BLaER1 (cell line): ENCODE measurements at regions not wholly inside any gene's neighbourhood (a gene's known extent, or its start where the extent isn't known, plus 50 kb on each side); places are given as distances from the start of the nearest gene placed in this dataset.
"Not testable (repeated sequence)": the region's sequence is repeated elsewhere in the genome, so short reads cannot be mapped to it uniquely, and the experiment has no call there.

Experiments
- H3K27ac ChIP-seq: shearing (Covaris generic); formaldehyde crosslinking; 2 replicates; pipeline ENCODE4 v1.8.1; 2022
- H3K27me3 ChIP-seq: shearing (Covaris generic); formaldehyde crosslinking; 2 replicates; pipeline ENCODE4 v1.8.1; 2022
- H3K36me3 ChIP-seq: shearing (Covaris generic); formaldehyde crosslinking; 2 replicates; pipeline ENCODE4 v1.8.1; 2022
- H3K4me1 ChIP-seq: shearing (Covaris generic); formaldehyde crosslinking; 2 replicates; pipeline ENCODE4 v1.8.1; 2022
- H3K4me2 ChIP-seq: shearing (Covaris generic); formaldehyde crosslinking; 2 replicates; pipeline ENCODE4 v1.8.1; 2022
- H3K4me3 ChIP-seq: shearing (Covaris generic); formaldehyde crosslinking; 2 replicates; pipeline ENCODE4 v1.8.1; 2022
- H3K9ac ChIP-seq: shearing (Covaris generic); formaldehyde crosslinking; 2 replicates; pipeline ENCODE4 v1.8.1; 2022
- H3K9me3 ChIP-seq: shearing (Covaris generic); formaldehyde crosslinking; 2 replicates; pipeline ENCODE4 v1.8.1; 2022
- H4K20me1 ChIP-seq: shearing (Covaris generic); formaldehyde crosslinking; 2 replicates; pipeline ENCODE4 v1.8.1; 2022
- Cebpa-rat ChIP-seq: shearing (Covaris generic); IDR thresholded peaks from 2 replicates; pipeline ENCODE4 v1.8.1; 2022

DNA sequence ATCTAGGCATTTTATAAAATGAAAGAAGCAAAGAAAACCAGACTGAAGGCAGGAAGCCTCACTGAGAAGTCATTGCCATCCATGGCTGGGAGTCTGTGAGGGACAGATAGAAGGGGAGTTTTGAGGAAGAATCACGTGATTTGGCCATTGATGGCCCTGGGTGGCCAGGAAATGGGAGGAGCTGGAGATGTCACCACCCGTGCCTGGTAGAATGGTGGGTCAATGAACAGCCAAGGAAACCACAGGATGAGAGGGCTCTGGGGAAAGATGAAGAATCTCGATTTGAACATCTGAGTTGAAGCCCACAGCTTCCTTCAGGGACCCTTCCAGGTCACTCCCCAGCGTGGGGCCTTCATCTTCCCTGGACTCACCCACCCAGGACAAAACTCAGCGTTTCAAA, 103.3 kb upstream of the CHST15 start:
- H3K36me3 ChIP-seq: no peaks in the 10 kb centered on the region
- peak overlapping the region; percentile 70 for H3K4me2 ChIP-seq
- H3K4me3 ChIP-seq: no peak overlapping the region
- H3K27me3 ChIP-seq: no peaks in the 10 kb centered on the region
- H3K9ac ChIP-seq: no peak overlapping the region
- no peak for TF ChIP-seq Cebpa-rat
- no peaks in the 10 kb centered on the region for H4K20me1 ChIP-seq
- H3K27ac ChIP-seq: no peak overlapping the region
- peaks cover 24% of the 10 kb centered on the region for H3K4me1 ChIP-seq
- H3K9me3 ChIP-seq: no peaks in the 10 kb centered on the region; the same call in 1 of the 2 replicates

DNA sequence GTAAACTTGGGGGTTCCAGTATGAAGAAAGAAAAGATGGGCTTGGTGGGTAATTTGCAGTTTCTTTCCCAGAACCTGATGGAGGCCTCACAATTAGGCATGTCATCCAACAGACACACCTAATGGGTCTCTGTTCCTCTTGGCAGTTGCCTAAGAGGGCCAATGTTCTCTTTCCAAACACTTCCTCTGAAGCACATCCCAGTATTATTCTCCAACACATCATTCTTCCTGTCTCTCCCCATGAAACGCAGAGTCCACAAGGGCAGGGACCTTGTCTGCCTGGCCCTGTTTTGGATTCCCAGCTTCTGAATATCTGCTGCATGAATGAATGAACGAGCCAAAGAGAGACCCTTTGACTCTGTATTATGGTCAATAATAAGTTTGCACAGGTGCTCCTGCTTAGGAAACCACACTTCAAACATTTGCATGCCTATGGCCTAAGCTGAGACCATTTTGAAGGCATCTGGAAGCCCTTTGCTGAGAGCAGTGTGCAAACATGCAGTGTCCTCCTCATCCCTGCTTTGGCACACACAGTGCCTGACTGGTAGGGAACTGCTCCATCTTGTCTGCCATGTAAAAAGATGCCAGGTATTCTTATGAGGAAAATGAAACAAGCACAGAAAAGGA, 100.9 kb upstream of the CHST15 start:
- Histone ChIP-seq H3K9ac (no peak overlapping the region), H3K4me2 (no peak overlapping the region), H3K27ac (no peak overlapping the region), H3K4me3 (no peak overlapping the region), H3K9me3 (no peaks in the 10 kb centered on the region; the same call in 1 of the 2 replicates), H3K4me1 (peaks cover 24% of the 10 kb centered on the region), H3K27me3 (no peaks in the 10 kb centered on the region), H4K20me1 (no peaks in the 10 kb centered on the region), H3K36me3 (no peaks in the 10 kb centered on the region)
- TF ChIP-seq Cebpa-rat: no peak

DNA sequence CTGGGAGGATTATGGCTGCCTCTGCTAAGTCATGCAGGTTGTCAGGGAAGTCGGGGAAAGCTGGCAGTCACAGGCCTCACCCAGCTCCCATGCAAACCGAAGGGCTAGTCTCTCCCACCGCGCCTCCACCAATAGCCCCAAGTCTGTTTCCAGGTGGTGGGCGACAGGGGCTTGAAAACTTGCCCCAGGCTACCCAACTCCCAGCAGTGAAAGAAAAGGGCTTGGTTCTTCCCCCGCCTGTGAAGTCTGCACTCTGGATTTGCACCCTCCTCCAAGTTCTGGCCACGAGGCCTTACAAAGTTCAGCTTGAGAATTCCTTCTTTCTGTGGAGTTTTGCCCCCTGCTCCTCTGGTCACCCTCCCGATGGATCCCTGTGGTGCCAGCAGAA, 99.9 kb upstream of the CHST15 start:
- no peaks in the 10 kb centered on the region for H4K20me1 ChIP-seq
- H3K4me1 ChIP-seq: peaks cover 22% of the 10 kb centered on the region
- H3K36me3 ChIP-seq: no peaks in the 10 kb centered on the region
- TF ChIP-seq Cebpa-rat: no peak
- no peak overlapping the region for H3K9ac ChIP-seq
- H3K27me3 ChIP-seq: no peaks in the 10 kb centered on the region
- no peak overlapping the region for H3K4me2 ChIP-seq
- H3K27ac ChIP-seq: no peak overlapping the region
- H3K9me3 ChIP-seq: no peaks in the 10 kb centered on the region; the same call in 1 of the 2 replicates
- H3K4me3 ChIP-seq: no peak overlapping the region

- H4K20me1 ChIP-seq, H3K27me3 ChIP-seq, H3K9ac ChIP-seq, H3K4me3 ChIP-seq, H3K36me3 ChIP-seq, H3K9me3 ChIP-seq, H3K4me2 ChIP-seq, H3K27ac ChIP-seq: not testable (repeated sequence)
- peaks cover 17% of the 10 kb centered on the region for H3K4me1 ChIP-seq
These were observed 99.4 kb upstream of the CHST15 start for GRCh38 chr10:124192664-124193308.

DNA sequence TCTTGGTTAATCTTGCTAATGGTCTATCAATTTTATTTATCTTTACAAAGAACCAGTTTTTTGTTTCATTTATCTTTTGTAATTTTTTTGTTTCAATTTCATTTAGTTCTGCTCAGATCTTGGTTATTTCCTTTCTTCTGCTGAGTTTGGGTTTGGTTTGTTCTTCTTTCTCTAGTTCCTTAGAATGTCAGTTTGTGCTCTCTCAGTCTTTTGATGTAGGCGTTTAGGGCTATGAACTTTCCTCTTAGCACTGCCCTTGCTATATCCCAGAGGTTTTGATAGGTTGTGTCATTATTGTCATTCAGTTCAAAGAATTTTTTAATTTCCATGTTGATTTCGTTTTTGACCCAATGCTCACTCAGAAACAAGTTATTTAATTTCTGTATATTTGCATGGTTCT, 97.1 kb upstream of the CHST15 start:
- not testable (repeated sequence) for H3K4me1 ChIP-seq, H3K36me3 ChIP-seq, H3K27ac ChIP-seq, H3K27me3 ChIP-seq, H3K4me3 ChIP-seq, H3K4me2 ChIP-seq, H3K9me3 ChIP-seq, H4K20me1 ChIP-seq, H3K9ac ChIP-seq

- H3K4me3 ChIP-seq: no peak overlapping the region
- H4K20me1 ChIP-seq: no peaks in the 10 kb centered on the region
- no peak for TF ChIP-seq Cebpa-rat
- no peaks in the 10 kb centered on the region for H3K27me3 ChIP-seq
- no peaks in the 10 kb centered on the region for H3K9me3 ChIP-seq
- no peak overlapping the region for H3K4me2 ChIP-seq
- no peaks in the 10 kb centered on the region for H3K36me3 ChIP-seq
- no peaks in the 10 kb centered on the region; the same call in 1 of the 2 replicates for H3K4me1 ChIP-seq
- no peak overlapping the region for H3K27ac ChIP-seq
- H3K9ac ChIP-seq: no peak overlapping the region
These were observed 93.6 kb upstream of the CHST15 start for GRCh38 chr10:124186956-124187355.

- no peaks in the 10 kb centered on the region; the same call in 1 of the 2 replicates for H3K4me1 ChIP-seq
- no peak overlapping the region for H3K9ac ChIP-seq
- H3K27ac ChIP-seq: no peak overlapping the region
- no peaks in the 10 kb centered on the region for H3K27me3 ChIP-seq
- H3K4me2 ChIP-seq: no peak overlapping the region
- H3K9me3 ChIP-seq: no peaks in the 10 kb centered on the region
- H3K4me3 ChIP-seq: no peak overlapping the region
- no peaks in the 10 kb centered on the region for H3K36me3 ChIP-seq
- no peaks in the 10 kb centered on the region for H4K20me1 ChIP-seq
- no peak for TF ChIP-seq Cebpa-rat
These were observed 91.7 kb upstream of the CHST15 start for GRCh38 chr10:124185084-124185483.

GRCh38 chr10:124184208-124184830, 90.9 kb upstream of the CHST15 start:
- no peak for TF ChIP-seq Cebpa-rat
- no peak overlapping the region for H3K9ac ChIP-seq
- H4K20me1 ChIP-seq: no peaks in the 10 kb centered on the region
- H3K27ac ChIP-seq: no peak overlapping the region
- no peaks in the 10 kb centered on the region for H3K27me3 ChIP-seq
- H3K4me3 ChIP-seq: no peak overlapping the region
- no peaks in the 10 kb centered on the region for H3K9me3 ChIP-seq
- no peaks in the 10 kb centered on the region; the same call in 1 of the 2 replicates for H3K4me1 ChIP-seq
- no peak overlapping the region for H3K4me2 ChIP-seq
- H3K36me3 ChIP-seq: no peaks in the 10 kb centered on the region

DNA sequence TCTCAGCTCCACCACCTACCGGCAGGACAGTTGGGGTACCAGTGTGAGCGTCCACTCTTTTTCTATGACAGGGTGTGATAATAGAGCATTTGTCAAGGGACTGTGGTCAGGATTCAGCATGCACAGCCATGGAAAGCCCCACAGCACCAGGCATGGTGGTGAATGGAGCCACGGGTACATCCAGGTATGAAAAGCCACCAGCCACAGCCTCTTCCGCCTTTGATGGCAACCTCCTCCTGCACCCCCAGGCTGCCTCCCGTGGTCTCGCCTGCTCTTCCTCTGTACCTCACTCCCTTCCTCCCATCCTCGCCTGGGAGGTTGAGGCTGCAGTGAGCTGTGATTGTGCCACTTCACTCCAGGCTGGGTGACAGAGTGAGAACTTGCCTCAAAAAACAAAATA, 90.2 kb upstream of the CHST15 start:
- no peak overlapping the region for H3K4me3 ChIP-seq
- H3K27me3 ChIP-seq: no peaks in the 10 kb centered on the region
- H3K27ac ChIP-seq: no peak overlapping the region
- no peaks in the 10 kb centered on the region; the same call in 1 of the 2 replicates for H3K4me1 ChIP-seq
- TF ChIP-seq Cebpa-rat: no peak
- H3K9me3 ChIP-seq: no peaks in the 10 kb centered on the region
- H3K36me3 ChIP-seq: no peaks in the 10 kb centered on the region
- no peaks in the 10 kb centered on the region for H4K20me1 ChIP-seq
- no peak overlapping the region for H3K4me2 ChIP-seq
- H3K9ac ChIP-seq: no peak overlapping the region

DNA sequence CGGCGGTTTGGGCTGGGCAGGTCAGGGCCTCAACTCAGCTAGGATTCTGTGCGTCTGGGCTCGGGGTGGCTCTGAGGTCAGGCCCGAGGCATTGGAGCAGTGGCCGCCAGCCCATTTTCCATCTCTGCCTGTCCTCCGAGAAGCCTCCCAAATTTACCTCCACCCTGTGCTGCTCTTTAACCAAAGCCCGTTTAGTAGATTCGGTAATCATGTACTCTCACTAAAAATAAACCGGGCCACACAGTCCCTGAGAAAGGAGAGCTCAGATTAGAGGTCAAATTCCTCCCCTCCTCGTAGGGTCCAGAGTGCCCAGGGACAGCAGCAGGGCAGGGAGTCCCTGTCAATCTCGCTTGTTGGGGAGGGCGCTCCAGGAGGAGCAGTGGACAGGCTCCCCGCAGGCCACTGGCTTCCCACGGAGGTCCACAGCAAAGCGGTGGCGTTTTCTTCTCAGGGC, 88.7 kb upstream of the CHST15 start:
- Histone ChIP-seq H3K4me1 (peaks cover 8% of the 10 kb centered on the region), H3K9ac (no peak overlapping the region), H4K20me1 (no peaks in the 10 kb centered on the region), H3K27ac (no peak overlapping the region), H3K4me2 (no peak overlapping the region), H3K27me3 (no peaks in the 10 kb centered on the region), H3K4me3 (no peak overlapping the region), H3K9me3 (no peaks in the 10 kb centered on the region), H3K36me3 (no peaks in the 10 kb centered on the region)
- no peak for TF ChIP-seq Cebpa-rat
